Panc1 (cell line): ENCODE measurements at regions not wholly inside any gene's neighbourhood (a gene's known extent, or its start where the extent isn't known, plus 50 kb on each side); places are given as distances from the start of the nearest gene placed in this dataset.

Experiments
- POLR2AphosphoS5 ChIP-seq: IDR thresholded peaks from 2 replicates; pipeline ENCODE4 v1.6.1; 2012; ENCODE audit warnings: mild to moderate bottlenecking, low read depth, low read length, moderate library complexity
- SIN3A ChIP-seq: IDR thresholded peaks from 2 replicates; pipeline ENCODE4 v1.6.1; 2012; ENCODE audit warnings: low read depth, mild to moderate bottlenecking, low read length, moderate library complexity, borderline replicate concordance; ENCODE audit not compliant: insufficient read depth
- TF ChIP-seq, protein P1 (sequence below): fragments of 450-650 bp; IDR thresholded peaks from 2 replicates; pipeline ENCODE4 v1.5.1; 2017; ENCODE audit warnings: mild to moderate bottlenecking

DNA sequence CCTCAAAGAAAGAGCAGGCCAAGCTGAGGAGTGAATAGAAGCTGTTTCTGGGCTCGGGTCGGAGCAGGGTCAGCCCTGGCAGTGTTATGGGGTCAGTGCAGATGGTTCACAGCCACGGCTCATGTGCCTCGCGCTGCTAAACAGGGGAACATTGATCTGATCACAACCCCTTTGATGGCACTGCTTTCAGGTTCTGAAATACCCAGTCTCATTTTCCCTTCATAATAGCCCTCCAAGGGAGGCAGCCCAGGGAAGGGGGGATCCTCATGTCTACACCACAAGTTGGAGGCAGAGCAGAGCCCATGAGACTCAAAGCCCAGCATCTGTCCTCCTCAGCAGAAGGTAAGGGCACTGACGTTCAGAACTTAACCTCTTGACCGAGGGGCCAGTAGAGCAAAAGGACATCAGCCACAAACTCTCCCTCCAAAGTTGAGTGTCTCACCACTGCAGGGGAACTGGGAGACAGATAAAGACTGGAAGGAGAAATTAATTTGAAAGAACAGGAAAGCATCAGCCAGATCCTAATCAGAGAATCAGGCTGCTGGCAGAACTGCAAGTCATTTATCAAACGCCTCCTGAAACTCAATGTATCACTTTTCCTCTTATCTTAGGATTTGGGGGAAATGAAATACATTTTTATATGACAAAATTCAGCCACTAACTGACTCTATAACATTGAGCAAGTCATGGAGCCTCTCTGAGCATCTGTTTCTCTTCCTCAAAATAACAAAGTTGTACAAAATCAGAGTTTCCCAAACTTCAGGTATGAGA lies 110.6 kb downstream of the SH3TC2 start:
- TF ChIP-seq, protein P1, sequence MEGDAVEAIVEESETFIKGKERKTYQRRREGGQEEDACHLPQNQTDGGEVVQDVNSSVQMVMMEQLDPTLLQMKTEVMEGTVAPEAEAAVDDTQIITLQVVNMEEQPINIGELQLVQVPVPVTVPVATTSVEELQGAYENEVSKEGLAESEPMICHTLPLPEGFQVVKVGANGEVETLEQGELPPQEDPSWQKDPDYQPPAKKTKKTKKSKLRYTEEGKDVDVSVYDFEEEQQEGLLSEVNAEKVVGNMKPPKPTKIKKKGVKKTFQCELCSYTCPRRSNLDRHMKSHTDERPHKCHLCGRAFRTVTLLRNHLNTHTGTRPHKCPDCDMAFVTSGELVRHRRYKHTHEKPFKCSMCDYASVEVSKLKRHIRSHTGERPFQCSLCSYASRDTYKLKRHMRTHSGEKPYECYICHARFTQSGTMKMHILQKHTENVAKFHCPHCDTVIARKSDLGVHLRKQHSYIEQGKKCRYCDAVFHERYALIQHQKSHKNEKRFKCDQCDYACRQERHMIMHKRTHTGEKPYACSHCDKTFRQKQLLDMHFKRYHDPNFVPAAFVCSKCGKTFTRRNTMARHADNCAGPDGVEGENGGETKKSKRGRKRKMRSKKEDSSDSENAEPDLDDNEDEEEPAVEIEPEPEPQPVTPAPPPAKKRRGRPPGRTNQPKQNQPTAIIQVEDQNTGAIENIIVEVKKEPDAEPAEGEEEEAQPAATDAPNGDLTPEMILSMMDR, result no peak
- TF ChIP-seq POLR2AphosphoS5, result no peak
- no peak for TF ChIP-seq SIN3A
